ENCODE measurements at regions not wholly inside any gene's neighbourhood (a gene's known extent, or its start where the extent isn't known, plus 50 kb on each side); places are given as distances from the start of the nearest gene placed in this dataset.
A peak's percentile ranks its signal among the peaks of the same experiment; 100 is the strongest.

GRCh38 chr14:34147461-34147860 lies 196.6 kb upstream of the EGLN3 start:
- TF ChIP-seq FOXM1 (IDR thresholded peaks at IDR 0.05; ENCODE audit: borderline replicate concordance, low read depth): no peak
- TF ChIP-seq EGR1 (IDR thresholded peaks at IDR 0.05): no peak
- no peak for TF ChIP-seq TEAD4 (IDR thresholded peaks at IDR 0.05)
- no peak for TF ChIP-seq USF1 (IDR thresholded peaks at IDR 0.05)
- no peak for TF ChIP-seq TCF12 (IDR thresholded peaks at IDR 0.05; ENCODE audit: low read depth)
- no peak for TF ChIP-seq CEBPB (IDR thresholded peaks at IDR 0.05)
- no peak for TF ChIP-seq MAX (IDR thresholded peaks at IDR 0.05)
- TF ChIP-seq NFIC (IDR thresholded peaks at IDR 0.05): no peak
- no peak for TF ChIP-seq YY1 (IDR thresholded peaks at IDR 0.05; ENCODE audit: low read depth)
- TF ChIP-seq RAD21 (IDR thresholded peaks at IDR 0.05; ENCODE audit: low read depth): no peak
- no peak for TF ChIP-seq ZBTB7A (IDR thresholded peaks at IDR 0.05; ENCODE audit: low read depth)
- no peak for TF ChIP-seq TAF1 (IDR thresholded peaks at IDR 0.05; ENCODE audit: low read depth)
- TF ChIP-seq, protein P1, sequence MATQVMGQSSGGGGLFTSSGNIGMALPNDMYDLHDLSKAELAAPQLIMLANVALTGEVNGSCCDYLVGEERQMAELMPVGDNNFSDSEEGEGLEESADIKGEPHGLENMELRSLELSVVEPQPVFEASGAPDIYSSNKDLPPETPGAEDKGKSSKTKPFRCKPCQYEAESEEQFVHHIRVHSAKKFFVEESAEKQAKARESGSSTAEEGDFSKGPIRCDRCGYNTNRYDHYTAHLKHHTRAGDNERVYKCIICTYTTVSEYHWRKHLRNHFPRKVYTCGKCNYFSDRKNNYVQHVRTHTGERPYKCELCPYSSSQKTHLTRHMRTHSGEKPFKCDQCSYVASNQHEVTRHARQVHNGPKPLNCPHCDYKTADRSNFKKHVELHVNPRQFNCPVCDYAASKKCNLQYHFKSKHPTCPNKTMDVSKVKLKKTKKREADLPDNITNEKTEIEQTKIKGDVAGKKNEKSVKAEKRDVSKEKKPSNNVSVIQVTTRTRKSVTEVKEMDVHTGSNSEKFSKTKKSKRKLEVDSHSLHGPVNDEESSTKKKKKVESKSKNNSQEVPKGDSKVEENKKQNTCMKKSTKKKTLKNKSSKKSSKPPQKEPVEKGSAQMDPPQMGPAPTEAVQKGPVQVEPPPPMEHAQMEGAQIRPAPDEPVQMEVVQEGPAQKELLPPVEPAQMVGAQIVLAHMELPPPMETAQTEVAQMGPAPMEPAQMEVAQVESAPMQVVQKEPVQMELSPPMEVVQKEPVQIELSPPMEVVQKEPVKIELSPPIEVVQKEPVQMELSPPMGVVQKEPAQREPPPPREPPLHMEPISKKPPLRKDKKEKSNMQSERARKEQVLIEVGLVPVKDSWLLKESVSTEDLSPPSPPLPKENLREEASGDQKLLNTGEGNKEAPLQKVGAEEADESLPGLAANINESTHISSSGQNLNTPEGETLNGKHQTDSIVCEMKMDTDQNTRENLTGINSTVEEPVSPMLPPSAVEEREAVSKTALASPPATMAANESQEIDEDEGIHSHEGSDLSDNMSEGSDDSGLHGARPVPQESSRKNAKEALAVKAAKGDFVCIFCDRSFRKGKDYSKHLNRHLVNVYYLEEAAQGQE (IDR thresholded peaks at IDR 0.05; ENCODE audit: low read depth): no peak
- TF ChIP-seq EP300 (IDR thresholded peaks at IDR 0.05; ENCODE audit: borderline replicate concordance): no peak
- TF ChIP-seq CREB1 (IDR thresholded peaks at IDR 0.05; ENCODE audit: low read depth): no peak

- TF ChIP-seq CEBPB (IDR thresholded peaks at IDR 0.05): 0 out of 2 replicates have a peak, but pooled peaks have one; percentile 21
- peak; percentile 55 for TF ChIP-seq TEAD4 (IDR thresholded peaks at IDR 0.05)
- TF ChIP-seq MAX (IDR thresholded peaks at IDR 0.05): peak; percentile 30; the same call in 1 of the 2 replicates
These were observed 188.6 kb upstream of the EGLN3 start for GRCh38 chr14:34139160-34140121.

DNA sequence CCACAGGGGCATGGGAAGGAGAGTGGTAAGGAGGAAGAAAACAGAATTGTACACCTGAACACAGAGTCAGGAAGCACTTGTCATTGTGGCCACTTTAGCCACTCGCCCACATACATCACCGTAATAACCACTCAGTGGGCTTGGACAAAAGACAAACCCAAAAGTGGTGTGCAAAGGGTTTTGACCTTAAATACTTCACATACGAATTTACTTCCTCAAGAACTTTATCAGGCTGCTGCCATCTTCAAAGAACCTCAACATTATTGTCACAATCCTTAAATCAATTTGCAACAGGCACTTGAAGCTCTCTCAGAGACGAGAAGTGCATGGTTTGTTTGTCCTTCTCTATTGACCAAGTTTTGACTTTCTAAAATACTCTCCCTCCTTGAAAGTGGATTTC lies 187.3 kb upstream of the EGLN3 start:
- TF ChIP-seq NFIC (IDR thresholded peaks at IDR 0.05): no peak
- TF ChIP-seq CREB1 (IDR thresholded peaks at IDR 0.05; ENCODE audit: low read depth): no peak
- no peak for TF ChIP-seq MAX (IDR thresholded peaks at IDR 0.05)
- no peak for TF ChIP-seq EGR1 (IDR thresholded peaks at IDR 0.05)
- no peak for TF ChIP-seq USF1 (IDR thresholded peaks at IDR 0.05)
- TF ChIP-seq ZBTB7A (IDR thresholded peaks at IDR 0.05; ENCODE audit: low read depth): no peak
- TF ChIP-seq TCF12 (IDR thresholded peaks at IDR 0.05; ENCODE audit: low read depth): no peak
- no peak for TF ChIP-seq TAF1 (IDR thresholded peaks at IDR 0.05; ENCODE audit: low read depth)
- TF ChIP-seq EP300 (IDR thresholded peaks at IDR 0.05; ENCODE audit: borderline replicate concordance): no peak
- TF ChIP-seq CEBPB (IDR thresholded peaks at IDR 0.05): no peak
- no peak for TF ChIP-seq YY1 (IDR thresholded peaks at IDR 0.05; ENCODE audit: low read depth)

GRCh38 chr14:34137001-34137745 lies 186.3 kb upstream of the EGLN3 start:
- no peak for TF ChIP-seq YY1 (IDR thresholded peaks at IDR 0.05; ENCODE audit: low read depth)
- no peak for TF ChIP-seq USF1 (IDR thresholded peaks at IDR 0.05)
- TF ChIP-seq NFIC (IDR thresholded peaks at IDR 0.05): no peak
- no peak for TF ChIP-seq FOXM1 (IDR thresholded peaks at IDR 0.05; ENCODE audit: borderline replicate concordance, low read depth)
- TF ChIP-seq TCF12 (IDR thresholded peaks at IDR 0.05; ENCODE audit: low read depth): no peak
- TF ChIP-seq MAX (IDR thresholded peaks at IDR 0.05): no peak

GRCh38 chr14:34135492-34135891 lies 184.6 kb upstream of the EGLN3 start:
- TF ChIP-seq FOXM1 (IDR thresholded peaks at IDR 0.05; ENCODE audit: borderline replicate concordance, low read depth): no peak
- TF ChIP-seq MAX (IDR thresholded peaks at IDR 0.05): no peak
- TF ChIP-seq EP300 (IDR thresholded peaks at IDR 0.05; ENCODE audit: borderline replicate concordance): no peak
- TF ChIP-seq EGR1 (IDR thresholded peaks at IDR 0.05): no peak
- no peak for TF ChIP-seq TCF12 (IDR thresholded peaks at IDR 0.05; ENCODE audit: low read depth)
- TF ChIP-seq CREB1 (IDR thresholded peaks at IDR 0.05; ENCODE audit: low read depth): no peak
- TF ChIP-seq CEBPB (IDR thresholded peaks at IDR 0.05): no peak
- no peak for TF ChIP-seq RAD21 (IDR thresholded peaks at IDR 0.05; ENCODE audit: low read depth)
- no peak for TF ChIP-seq USF1 (IDR thresholded peaks at IDR 0.05)
- TF ChIP-seq TEAD4 (IDR thresholded peaks at IDR 0.05): no peak
- TF ChIP-seq TAF1 (IDR thresholded peaks at IDR 0.05; ENCODE audit: low read depth): no peak
- TF ChIP-seq, protein P1 (IDR thresholded peaks at IDR 0.05; ENCODE audit: low read depth): no peak
- TF ChIP-seq NFIC (IDR thresholded peaks at IDR 0.05): no peak
- TF ChIP-seq YY1 (IDR thresholded peaks at IDR 0.05; ENCODE audit: low read depth): no peak
- TF ChIP-seq ZBTB7A (IDR thresholded peaks at IDR 0.05; ENCODE audit: low read depth): no peak
